ENCODE measurements at regions not wholly inside any gene's neighbourhood (a gene's known extent, or its start where the extent isn't known, plus 50 kb on each side); places are given as distances from the start of the nearest gene placed in this dataset.

DNA sequence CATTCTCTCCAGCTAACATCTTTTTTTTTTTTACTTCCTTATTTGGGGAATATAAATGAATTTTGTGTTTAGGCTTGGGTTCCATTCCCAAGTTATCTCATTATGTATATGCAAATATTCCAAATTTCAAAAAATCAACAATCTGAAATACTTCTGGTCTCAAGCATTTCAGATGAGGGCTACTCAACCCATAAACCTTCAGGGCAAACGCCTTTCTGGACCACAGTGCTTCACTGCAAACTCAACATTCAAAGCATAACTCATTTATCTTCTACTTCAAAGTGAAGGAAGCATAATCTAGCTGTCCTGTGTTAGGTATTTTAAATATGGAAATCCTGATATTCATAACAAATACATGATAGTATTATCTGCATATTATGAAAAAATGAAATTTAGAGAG lies 161.7 kb upstream of the PGR start:
- CTCF ChIA-PET (ENCODE audit: low intra/inter-chr PET ratio) = no interaction called here
- intact Hi-C loops (cut with micrococcal nuclease) (no loop called here), in situ Hi-C loops (cut with MboI) (no loop called here)
- no peaks in the 10 kb centered on the region for H3K79me2 ChIP-seq (ENCODE audit: control insufficient read depth, insufficient read depth, low read length)
- WGBS (ENCODE audit: insufficient coverage, low coverage, missing lambda C conversion rate) = 0% methylated on average over 1 of the region's 1 CpG
- FAIRE-seq (no peak), DNase-seq (ENCODE audit: extremely low read depth in 1 of 4, low spot score in 3 of 4) (no peak), ATAC-seq (no peak)
- H3K4me1 ChIP-seq (replicated peaks in 1 of 2; ENCODE audit: control insufficient read depth in 2 of 2, insufficient read depth in 2 of 2, low read length in 2 of 2) = no peaks in the 10 kb centered on the region
- no peak overlapping the region for H3K9ac ChIP-seq (ENCODE audit: insufficient read depth in 1 of 2, low read depth in 2 of 2, low read length in 2 of 2)
- BruUV-seq (replicated peaks) = no TSS peak
- no peak overlapping the region for H3K4me2 ChIP-seq (ENCODE audit: insufficient read depth, low read length)
- H4K20me1 ChIP-seq (replicated peaks; ENCODE audit: control insufficient read depth, insufficient read depth, low read length) = no peaks in the 10 kb centered on the region
- H3K4me3 ChIP-seq = no peak overlapping the region
- POLR2A ChIA-PET = no interaction called here
- no peaks in the 10 kb centered on the region for H3K9me1 ChIP-seq (ENCODE audit: control insufficient read depth, insufficient read depth, low read length)
- H3K27ac ChIP-seq (ENCODE audit: extremely low read depth, low read depth, low read length) = no peak overlapping the region
- TF ChIP-seq SRF (CRISPR knock-in tag; IDR thresholded peaks at IDR 0.05) (no peak), HES1 (IDR thresholded peaks at IDR 0.05; ENCODE audit: low read depth) (no peak), RBM39 (optimal IDR thresholded peaks at IDR 0.05; ENCODE audit: low read depth, low read length) (no peak), EHMT2 (IDR thresholded peaks at IDR 0.05) (no peak), PPARD (CRISPR knock-in tag; IDR thresholded peaks at IDR 0.05) (no peak), ZNF75A (CRISPR knock-in tag; IDR thresholded peaks at IDR 0.05) (no peak), GATAD2A (IDR thresholded peaks at IDR 0.05) (no peak), KDM2B (CRISPR knock-in tag; IDR thresholded peaks at IDR 0.05) (no peak), MTF1 (CRISPR knock-in tag; IDR thresholded peaks at IDR 0.05; ENCODE audit: borderline replicate concordance) (no peak)
- no peaks in the 10 kb centered on the region for H3K9me3 ChIP-seq (replicated peaks; ENCODE audit: control insufficient read depth, insufficient read depth, low read depth, low read length)
- H3K27me3 ChIP-seq (ENCODE audit: control insufficient read depth in 2 of 2, insufficient read depth in 2 of 2, low read length in 2 of 2) = no peaks in the 10 kb centered on the region
- H2AFZ ChIP-seq (ENCODE audit: low read depth, low read length) = no peak overlapping the region
- no peaks in the 10 kb centered on the region for H3K36me3 ChIP-seq (ENCODE audit: control insufficient read depth, insufficient read depth, low read length)
